H1 (cell line): ENCODE measurements at regions not wholly inside any gene's neighbourhood (a gene's known extent, or its start where the extent isn't known, plus 50 kb on each side); places are given as distances from the start of the nearest gene placed in this dataset.

Experiments
- ASH2L ChIP-seq: fragments of 200-600, 300-600 bp; sonication (generic); IDR thresholded peaks from one replicate; pipeline ENCODE4 v1.7.1; 2017; ENCODE audit warnings: low read length
- BACH1 ChIP-seq: IDR thresholded peaks from 2 replicates; pipeline ENCODE4 v1.6.1; 2012; ENCODE audit warnings: low read length, improper control_type of control experiment
- CBX8 ChIP-seq: fragments of 300-800, 300-1000 bp; sonication (generic); IDR thresholded peaks from 2 replicates; pipeline ENCODE4 v1.7.1; 2016; ENCODE audit warnings: low read depth, low read length, borderline replicate concordance
- CHD7 ChIP-seq: fragments of 300-600 bp; sonication (generic); IDR thresholded peaks from 2 replicates; pipeline ENCODE4 v1.7.1; 2012; ENCODE audit warnings: low read length, moderate library complexity, mild to moderate bottlenecking, inconsistent platforms; ENCODE audit not compliant: insufficient replicate concordance
- CTBP2 ChIP-seq: IDR thresholded peaks from 2 replicates; pipeline ENCODE4 v1.7.0; 2011; ENCODE audit warnings: borderline replicate concordance, mild to moderate bottlenecking, moderate library complexity, mixed read lengths, low read length; ENCODE audit not compliant: insufficient read depth, insufficient read length
- MAX ChIP-seq: IDR thresholded peaks from 2 replicates; pipeline ENCODE4 v1.6.1; 2012; ENCODE audit warnings: inconsistent platforms
- NRF1 ChIP-seq: IDR thresholded peaks from 2 replicates; pipeline ENCODE4 v1.6.1; 2011; ENCODE audit warnings: mild to moderate bottlenecking, low read depth, low read length, improper control_type of control experiment
- POLR2AphosphoS5 ChIP-seq: IDR thresholded peaks from 2 replicates; pipeline ENCODE4 v1.6.1; 2011; ENCODE audit warnings: low read depth, low read length
- POU5F1 ChIP-seq: IDR thresholded peaks from 2 replicates; pipeline ENCODE4 v1.6.1; 2011; ENCODE audit warnings: low read depth, mild to moderate bottlenecking, low read length, moderate library complexity
- SIRT6 ChIP-seq: IDR thresholded peaks from one replicate; pipeline ENCODE4 v1.7.1; 2012; ENCODE audit warnings: low read length, inconsistent platforms
- SP1 ChIP-seq: IDR thresholded peaks from 2 replicates; pipeline ENCODE4 v1.6.1; 2011; ENCODE audit warnings: low read depth, low read length
- SP2 ChIP-seq: IDR thresholded peaks from 2 replicates; pipeline ENCODE4 v1.6.1; 2012; ENCODE audit warnings: mild to moderate bottlenecking, low read length, inconsistent platforms
- SUZ12 ChIP-seq: fragments of 200-600 bp; sonication (generic); IDR thresholded peaks from 2 replicates; pipeline ENCODE4 v1.6.1; 2012; ENCODE audit warnings: mild to moderate bottlenecking, inconsistent platforms, low read length, moderate library complexity, mixed read lengths
- TEAD4 ChIP-seq: IDR thresholded peaks from 2 replicates; pipeline ENCODE4 v1.6.1; 2012; ENCODE audit warnings: low read depth, low read length, inconsistent platforms, mixed read lengths

- TF ChIP-seq CHD7 = no peak
- no peak for TF ChIP-seq POLR2AphosphoS5
- no peak for TF ChIP-seq CTBP2
- TF ChIP-seq BACH1 = no peak
- TF ChIP-seq TEAD4 = no peak
- no peak for TF ChIP-seq SUZ12
- TF ChIP-seq SP1 = no peak
- no peak for TF ChIP-seq MAX
- no peak for TF ChIP-seq SP2
- TF ChIP-seq NRF1 = no peak
- no peak for TF ChIP-seq CBX8
- no peak for TF ChIP-seq ASH2L
- no peak for TF ChIP-seq POU5F1
- TF ChIP-seq SIRT6 = no peak
Measured at GRCh38 chr9:19675492-19675891, 113.3 kb downstream of the SLC24A2 start (continued).
